EH (cell line): ENCODE measurements at regions not wholly inside any gene's neighbourhood (a gene's known extent, or its start where the extent isn't known, plus 50 kb on each side); places are given as distances from the start of the nearest gene placed in this dataset.
"Not testable (repeated sequence)": the region's sequence is repeated elsewhere in the genome, so short reads cannot be mapped to it uniquely, and the experiment has no call there.

Source experiments
- DNase-seq: peaks from one replicate; pipeline ENCODE4 v3.0.0-alpha.2; 2015; ENCODE audit warnings: low read depth

DNA sequence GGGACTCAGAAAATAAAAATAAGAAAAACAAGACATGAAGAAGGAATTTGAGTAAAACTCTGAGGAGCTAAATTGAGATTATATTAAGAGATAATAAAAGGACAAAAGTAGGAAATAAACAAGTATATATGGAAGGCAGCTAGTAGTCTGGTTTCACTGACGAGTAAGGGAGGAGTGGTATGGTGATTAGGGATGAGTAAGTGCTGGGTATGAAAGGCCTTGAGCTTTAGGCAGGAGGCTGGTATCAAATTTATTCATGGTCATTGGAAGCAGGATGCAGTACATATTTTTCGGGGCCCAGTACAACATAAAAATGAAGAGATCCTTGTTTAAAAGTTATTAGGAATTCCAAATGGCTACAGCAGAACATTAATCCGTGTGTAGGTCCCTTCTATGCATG, 789.7 kb upstream of the PRMT6 start:
- DNase-seq, result no peak

DNA sequence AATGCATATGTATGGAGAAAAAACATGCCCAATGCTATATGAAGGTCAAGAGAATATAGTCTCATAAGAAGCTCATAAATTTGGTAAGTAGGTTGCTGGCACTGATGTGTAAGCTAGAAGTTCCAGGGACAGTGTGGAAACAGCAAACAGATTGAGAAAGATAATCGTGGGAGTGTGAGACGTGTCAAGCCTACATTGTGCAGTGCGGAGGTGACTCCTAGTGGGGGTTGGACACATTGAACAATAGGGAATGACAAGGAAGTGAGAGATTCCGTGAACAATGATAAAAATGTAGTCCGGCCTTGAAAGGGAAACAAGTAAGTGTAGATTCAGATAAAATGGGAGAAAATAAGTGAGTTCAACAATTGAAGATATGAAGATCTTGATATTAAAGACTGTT, 788.4 kb upstream of the PRMT6 start:
- no peak for DNase-seq

GRCh38 chr1:106276871-106277270, 779.6 kb upstream of the PRMT6 start:
- DNase-seq, result no peak

DNA sequence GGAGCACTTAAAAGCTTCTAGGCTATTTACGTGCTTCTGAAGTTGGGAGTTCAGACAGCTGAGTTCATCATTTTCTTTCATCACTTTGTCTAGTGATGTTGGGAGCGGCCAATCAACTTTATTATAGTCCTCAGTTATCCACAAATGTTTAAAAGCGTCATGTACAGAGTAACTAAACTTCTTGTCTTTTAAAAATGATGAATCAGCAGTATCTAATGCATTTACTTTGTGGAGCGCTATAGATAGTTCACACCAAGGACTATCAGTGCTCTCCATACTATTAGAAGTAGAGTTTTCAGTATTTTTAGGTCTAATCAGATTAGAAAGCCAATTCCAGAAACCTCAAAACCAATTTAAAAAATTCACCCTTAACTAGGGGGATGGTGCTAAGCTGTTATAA, 778.7 kb upstream of the PRMT6 start:
- DNase-seq, result no peak

- DNase-seq, result no peak
Measured at GRCh38 chr1:106278716-106279115, 777.8 kb upstream of the PRMT6 start.

DNA sequence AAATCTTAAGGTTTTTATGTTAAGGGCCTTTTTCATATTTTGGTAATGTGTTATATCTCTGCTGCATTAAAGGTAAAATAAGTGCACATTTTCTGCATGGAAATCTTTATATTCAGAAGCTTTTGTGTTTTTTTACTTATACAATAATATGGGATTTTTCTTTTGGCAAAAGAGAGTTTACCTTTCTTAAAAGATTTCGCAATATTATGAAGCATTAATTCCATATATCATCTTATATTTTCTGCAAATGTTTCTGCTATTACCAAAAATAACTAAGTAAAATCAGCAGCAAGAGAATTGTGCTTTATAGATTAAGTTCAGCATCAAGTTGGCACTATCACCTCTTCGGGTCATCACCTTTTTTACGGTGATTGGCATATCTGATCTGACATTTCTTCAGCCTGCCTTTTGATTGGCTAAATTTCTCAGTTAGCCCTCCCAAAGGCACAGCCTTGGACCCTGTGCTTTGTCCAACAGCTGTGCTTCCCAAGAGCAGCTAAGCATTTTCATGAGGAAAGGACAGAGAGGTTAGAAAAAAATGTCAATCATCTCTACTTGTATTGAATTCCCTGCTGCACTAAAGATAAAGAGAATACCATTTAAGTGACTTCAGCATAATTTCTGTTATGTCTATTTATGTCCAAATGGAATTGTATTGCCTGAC, 767.1 kb upstream of the PRMT6 start:
- DNase-seq, result no peak

DNA sequence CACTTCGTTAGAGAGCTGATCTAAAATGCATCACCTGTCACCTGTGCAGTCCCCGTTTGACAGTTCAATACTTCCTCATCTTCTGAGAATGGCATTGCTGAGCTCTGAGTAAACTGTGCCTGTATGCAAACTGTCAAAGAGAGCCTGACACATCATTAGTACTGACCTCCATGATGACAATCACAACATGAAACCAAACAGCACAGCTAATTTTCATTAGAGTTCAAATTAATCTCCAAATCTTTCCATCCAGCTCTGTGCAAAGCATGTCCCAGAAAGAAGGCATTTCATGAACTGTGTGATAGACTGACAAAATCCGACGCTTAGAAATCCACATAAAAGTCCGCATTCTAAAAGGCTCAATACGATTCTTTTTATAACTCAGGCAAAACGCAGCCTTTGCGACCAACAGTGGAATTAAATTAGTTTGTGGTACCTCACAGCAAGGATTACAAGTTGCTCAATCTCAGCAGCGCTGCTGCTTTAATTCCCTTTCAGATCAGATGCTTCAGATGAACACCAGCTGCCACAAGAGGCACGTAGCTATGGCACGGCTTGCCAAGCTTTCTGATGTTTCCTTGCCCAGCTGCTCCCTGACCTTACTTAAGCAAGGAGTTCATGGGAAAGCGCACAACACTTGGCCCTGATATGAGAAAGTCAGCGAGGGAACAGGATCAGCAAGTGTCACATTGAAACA, 765.5 kb upstream of the PRMT6 start:
- DNase-seq, result no peak

DNA sequence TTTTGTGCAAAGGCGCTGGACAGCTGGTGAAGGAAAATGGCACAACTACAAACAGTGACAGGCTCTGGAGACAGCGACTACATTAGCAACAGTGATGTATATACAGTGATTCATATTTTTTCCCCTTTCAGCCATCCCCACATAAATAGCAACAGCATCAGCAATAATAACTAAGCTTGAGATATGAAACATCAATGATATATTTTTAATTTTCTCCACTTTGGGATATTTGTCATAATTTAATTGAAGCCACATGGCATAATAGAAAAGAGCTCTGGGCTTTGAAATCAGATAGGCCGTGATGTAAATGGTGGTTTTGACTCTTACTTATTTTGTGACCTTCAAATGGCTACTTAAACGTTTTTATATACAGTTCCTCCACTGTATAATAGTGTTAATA, 764.3 kb upstream of the PRMT6 start:
- DNase-seq, result no peak

DNA sequence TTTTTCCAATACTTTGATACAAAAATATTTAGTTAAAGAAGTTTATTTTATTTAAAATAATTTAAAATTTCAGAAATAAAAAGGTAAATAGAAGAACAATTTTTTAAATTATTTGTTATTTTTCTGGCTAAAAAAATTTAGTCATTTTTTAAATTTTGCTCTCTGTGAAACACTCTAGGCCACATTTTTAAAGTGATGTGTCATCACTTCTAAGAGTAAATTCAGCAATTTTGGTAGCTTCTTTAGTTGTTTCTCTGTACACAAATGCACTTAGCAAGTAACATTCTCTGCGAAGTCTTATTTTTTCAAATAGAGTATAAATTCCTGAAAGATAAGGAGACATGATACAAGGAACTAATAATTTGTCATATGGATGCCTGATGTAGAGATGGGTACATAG, 760.0 kb upstream of the PRMT6 start:
- no peak for DNase-seq

- DNase-seq, result no peak
Measured at GRCh38 chr1:106304106-106304505, 752.4 kb upstream of the PRMT6 start.

GRCh38 chr1:106319612-106320011, 736.9 kb upstream of the PRMT6 start:
- DNase-seq, result no peak

DNA sequence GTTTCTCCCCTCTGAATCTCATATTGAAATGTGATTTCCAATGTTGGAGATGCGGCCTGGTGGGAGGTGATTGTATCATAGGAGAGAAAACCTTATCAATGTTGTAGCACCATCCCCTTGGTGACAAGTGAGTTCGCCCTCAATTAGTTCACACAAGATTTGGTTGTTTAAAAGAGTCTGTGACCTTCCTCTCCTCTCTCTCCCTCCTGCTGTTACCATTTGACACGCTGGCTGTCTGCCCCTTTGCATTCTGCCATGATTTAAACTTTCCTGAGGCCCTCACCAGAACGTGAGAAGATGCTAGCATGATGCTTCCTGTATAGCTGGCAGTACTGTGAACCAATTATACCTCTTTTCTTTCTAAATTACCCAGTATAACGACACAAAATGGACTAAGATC, 730.9 kb upstream of the PRMT6 start:
- no peak for DNase-seq

GRCh38 chr1:106344494-106344893, 712.0 kb upstream of the PRMT6 start:
- no peak for DNase-seq

GRCh38 chr1:106360252-106360651, 696.2 kb upstream of the PRMT6 start:
- no peak for DNase-seq

GRCh38 chr1:106366627-106367319, 689.7 kb upstream of the PRMT6 start:
- DNase-seq, result no peak

GRCh38 chr1:106378261-106378660, 678.2 kb upstream of the PRMT6 start:
- DNase-seq, result no peak

DNA sequence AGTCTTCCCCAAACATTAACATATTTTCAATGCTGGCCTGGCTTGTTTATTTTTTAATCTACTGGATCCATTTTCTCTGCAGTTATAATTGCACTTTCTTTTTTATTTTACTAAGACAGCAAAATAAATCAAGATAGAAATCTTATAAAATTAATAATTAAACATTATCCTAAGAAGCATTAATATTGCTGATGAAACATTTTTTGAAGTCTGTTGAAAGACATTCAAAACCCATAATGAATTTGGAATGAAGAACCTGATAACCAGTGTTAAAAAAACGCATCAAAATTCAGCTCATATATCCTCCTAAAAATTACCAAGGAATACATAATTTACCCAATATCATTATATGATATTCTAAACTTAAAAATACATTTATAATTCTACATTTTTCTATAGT, 675.7 kb upstream of the PRMT6 start:
- no peak for DNase-seq

DNA sequence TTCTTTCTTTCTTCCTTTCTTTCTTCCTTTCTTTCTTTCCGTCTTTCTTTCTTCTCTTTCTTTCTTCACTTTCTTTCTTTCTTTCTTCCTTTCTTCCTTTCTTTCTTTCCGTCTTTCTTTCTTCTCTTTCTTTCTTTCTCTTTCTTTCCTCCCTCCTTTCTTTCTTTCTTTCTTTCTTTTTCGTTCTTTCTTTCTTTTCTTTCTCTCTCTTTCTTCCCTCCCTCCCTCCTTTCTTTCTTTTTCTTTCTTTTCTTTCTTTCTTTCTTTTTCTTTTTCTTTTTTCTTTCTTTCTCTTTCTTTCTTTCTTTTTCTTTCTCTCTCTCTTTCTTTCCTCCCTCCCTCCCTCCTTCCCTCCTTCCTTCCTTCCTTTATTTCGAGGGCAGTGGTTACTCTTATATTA, 667.3 kb upstream of the PRMT6 start:
- not testable (repeated sequence) for DNase-seq

GRCh38 chr1:106393046-106393445, 663.4 kb upstream of the PRMT6 start:
- DNase-seq, result no peak

- DNase-seq, result no peak
Measured at GRCh38 chr1:106396020-106396419, 660.5 kb upstream of the PRMT6 start.

DNA sequence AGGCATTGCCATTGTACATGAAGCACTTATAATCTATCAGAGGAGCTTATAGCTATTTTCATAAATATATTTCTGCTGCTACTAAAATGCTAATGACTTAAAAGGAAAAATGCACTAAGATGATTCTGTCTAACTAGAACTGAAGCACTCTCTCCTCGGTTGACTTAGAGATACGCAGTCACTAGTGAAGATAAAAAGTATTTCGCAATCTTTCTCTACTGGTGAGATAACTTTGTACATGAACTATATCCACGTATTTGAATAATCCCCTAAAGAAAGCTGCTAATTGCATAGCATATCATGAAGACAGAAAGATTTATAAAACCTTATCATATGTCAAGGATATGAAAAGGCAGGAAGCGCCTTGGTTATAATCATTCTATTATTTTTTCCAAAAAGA, 658.1 kb upstream of the PRMT6 start:
- DNase-seq, result no peak

DNA sequence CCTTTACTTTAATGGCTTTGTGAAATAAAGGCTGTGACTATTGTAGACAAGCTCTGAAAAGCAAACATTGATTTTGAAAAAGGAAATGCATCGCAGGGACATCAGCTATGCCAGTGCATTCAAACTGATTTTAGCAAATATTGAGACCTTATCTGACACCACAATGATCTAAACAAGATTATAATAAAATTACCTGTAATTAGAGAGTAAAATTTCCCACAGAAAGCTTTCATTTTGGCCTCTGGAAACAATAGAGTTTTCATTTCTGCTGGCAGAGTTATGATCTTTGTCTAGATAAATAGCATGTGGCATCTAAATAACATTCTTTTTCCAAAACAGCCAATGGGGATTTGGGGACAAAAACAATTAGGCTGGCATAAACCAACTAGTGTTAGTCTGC, 650.4 kb upstream of the PRMT6 start:
- no peak for DNase-seq

DNA sequence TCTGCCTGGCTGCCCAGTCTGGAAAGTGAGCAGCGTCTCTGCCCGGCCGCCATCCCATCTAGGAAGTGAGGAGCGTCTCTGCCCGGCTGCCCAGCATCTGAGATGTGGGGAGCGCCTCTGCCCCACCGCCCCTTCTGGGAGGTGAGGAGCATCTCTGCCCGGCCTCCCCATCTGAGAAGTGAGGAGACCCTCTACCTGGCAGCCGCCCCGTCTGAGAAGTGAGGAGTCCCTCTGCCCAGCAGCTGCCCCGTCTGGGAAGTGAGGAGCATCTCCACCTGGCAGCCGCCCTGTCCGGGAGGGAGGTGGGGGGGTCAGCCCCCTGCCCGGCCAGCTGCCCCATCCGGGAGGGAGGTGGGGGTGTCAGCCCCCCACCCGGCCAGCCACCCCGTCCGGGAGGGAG, 644.2 kb upstream of the PRMT6 start:
- not testable (repeated sequence) for DNase-seq

GRCh38 chr1:106435269-106435668, 621.2 kb upstream of the PRMT6 start:
- no peak for DNase-seq
